Transverse colon (tissue), 4 donors: ENCODE measurements at regions not wholly inside any gene's neighbourhood (a gene's known extent, or its start where the extent isn't known, plus 50 kb on each side); places are given as distances from the start of the nearest gene placed in this dataset.

Source experiments
- DNase-seq: peaks from one replicate; pipeline ENCODE4 v3.0.0-alpha.2; 2019
- H3K27ac ChIP-seq, 4 donors: fragments of 200-600 bp; sonication (generic); 2 replicates each; pipeline ENCODE4 v1.5.1; 2016 to 2018; ENCODE audit warnings: inconsistent platforms in 4 of 4
- H3K27me3 ChIP-seq: fragments of 200-600 bp; sonication (generic); 2 replicates; pipeline ENCODE4 v1.5.1; 2017; ENCODE audit warnings: inconsistent platforms
- H3K36me3 ChIP-seq, 4 donors: fragments of 200-600 bp; sonication (generic); 2 replicates each; pipeline ENCODE4 v1.5.1; 2017 to 2019; ENCODE audit warnings: inconsistent platforms in 4 of 4
- H3K4me1 ChIP-seq, 4 donors: fragments of 200-600 bp; sonication (generic); 2 replicates each; pipeline ENCODE4 v1.5.1; 2017 to 2020; ENCODE audit warnings: inconsistent platforms in 4 of 4
- H3K4me3 ChIP-seq, 4 donors: fragments of 200-600 bp; sonication (generic); 1 replicate in 1 of 4; 2 replicates in 3 of 4; pipeline versions ENCODE4 v1.5.1 to v1.6.1; 2017 to 2019; ENCODE audit warnings: inconsistent platforms in 4 of 4
- H3K9me3 ChIP-seq, 2 donors: fragments of 200-600 bp; sonication (generic); 2 replicates each; pipeline ENCODE4 v1.5.1; 2017 to 2019; ENCODE audit warnings: inconsistent platforms in 2 of 2
- CTCF ChIP-seq, 5 experiments: fragments of 200-600 bp in 3 of 5; fragments of 450-650 bp in 2 of 5; sonication (generic) in 3 of 5; IDR thresholded peaks; 1 replicate in 2 of 5; 2 replicates in 3 of 5; pipeline ENCODE4 v1.5.1; 2016 to 2017; ENCODE audit warnings: antibody characterized with exemption in 5 of 5, inconsistent platforms in 3 of 5, mild to moderate bottlenecking in 2 of 5, moderate library complexity in 1 of 5
- EP300 ChIP-seq: sonication (generic); formaldehyde crosslinking; IDR thresholded peaks from one replicate; pipeline ENCODE4 v1.6.1; 2017; ENCODE audit warnings: antibody characterized with exemption, low read depth
- POLR2A ChIP-seq: fragments of 450-650 bp; IDR thresholded peaks from one replicate; pipeline ENCODE4 v1.6.1; 2016; ENCODE audit warnings: antibody characterized with exemption, mild to moderate bottlenecking, moderate library complexity
- POLR2AphosphoS5 ChIP-seq, 3 donors: sonication (generic); formaldehyde crosslinking; IDR thresholded peaks; one replicate each; pipeline ENCODE4 v1.6.1; 2016; ENCODE audit warnings: antibody characterized with exemption in 3 of 3
- WGBS, 2 donors: methylation state at CpG; one replicate each; pipeline ENCODE4 v1.1.5; 2018; ENCODE audit warnings: low coverage in 1 of 2; 5-methylcytosine and 5-hydroxymethylcytosine counted together
- in situ Hi-C, 4 donors: fragments of 200-750 bp; cut with MboI; loops; one replicate each; pipeline versions ENCODE4 v1.15.0 to v1.15.1; 2017; ENCODE audit warnings: low sequenced_read_pairs in 3 of 4, low pct_ligation_motif_present in 1 of 4, low pct_unique_long_range_greater_than_20kb in 1 of 4
- intact Hi-C: fragments of 100-400 bp; cut with DNase I; formaldehyde crosslinking; loops from one replicate; pipeline ENCODE4 v1.15.1; 2023; ENCODE audit warnings: low total_unique reads

DNA sequence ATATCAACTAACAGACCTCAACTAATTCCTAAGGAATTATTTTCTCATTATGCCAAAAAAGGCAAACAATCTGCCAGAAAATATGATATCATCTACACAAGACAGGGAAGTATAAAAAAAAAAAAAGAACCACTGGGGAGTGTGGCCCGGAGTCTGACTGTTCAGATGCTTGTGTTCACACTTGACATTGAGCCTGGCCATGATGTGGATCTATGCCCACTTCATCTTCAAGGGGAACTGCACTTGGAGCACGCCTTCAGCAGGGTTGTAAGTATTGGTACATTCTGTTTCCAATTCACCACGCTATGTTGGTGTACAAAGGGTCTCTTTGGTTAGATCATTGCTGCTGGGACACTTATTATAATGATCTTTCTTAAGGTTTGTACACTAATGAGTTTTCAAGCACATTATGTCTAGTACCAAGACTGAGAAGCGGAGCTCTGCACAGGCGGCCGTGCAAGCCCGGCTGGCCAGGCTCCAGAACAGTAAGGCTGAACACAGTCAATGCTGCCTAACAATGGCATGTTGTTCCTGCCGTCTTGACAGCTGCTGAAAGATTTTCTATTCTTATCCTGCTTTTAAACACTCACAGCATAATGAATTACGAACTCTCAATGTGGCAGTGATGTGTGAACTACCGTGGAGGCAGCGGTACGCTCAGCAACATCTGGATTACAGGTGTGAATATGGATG, 788.4 kb upstream of the SOX11 start:
- no peaks in the 10 kb centered on the region for H3K36me3 ChIP-seq
- no peak overlapping the region for H3K27ac ChIP-seq
- no peak overlapping the region for H3K4me3 ChIP-seq
- no peaks in the 10 kb centered on the region for H3K4me1 ChIP-seq
- TF ChIP-seq POLR2A (no peak), POLR2AphosphoS5 (IDR thresholded peaks at IDR 0.05) (no peak), EP300 (no peak), CTCF (IDR thresholded peaks at IDR 0.05) (no peak)
- no peaks in the 10 kb centered on the region for H3K9me3 ChIP-seq
- in situ Hi-C loops (no loop called here), intact Hi-C loops (loop anchor here (10.0 kb wide), 1 partner anchor 239 kb away; no protein-coding TSS in a partner anchor)
- DNase-seq = no peak
- 67 to 71% methylated on average over 1 to 12 of the region's 12 CpGs for WGBS, 2 donors
- no peaks in the 10 kb centered on the region for H3K27me3 ChIP-seq

DNA sequence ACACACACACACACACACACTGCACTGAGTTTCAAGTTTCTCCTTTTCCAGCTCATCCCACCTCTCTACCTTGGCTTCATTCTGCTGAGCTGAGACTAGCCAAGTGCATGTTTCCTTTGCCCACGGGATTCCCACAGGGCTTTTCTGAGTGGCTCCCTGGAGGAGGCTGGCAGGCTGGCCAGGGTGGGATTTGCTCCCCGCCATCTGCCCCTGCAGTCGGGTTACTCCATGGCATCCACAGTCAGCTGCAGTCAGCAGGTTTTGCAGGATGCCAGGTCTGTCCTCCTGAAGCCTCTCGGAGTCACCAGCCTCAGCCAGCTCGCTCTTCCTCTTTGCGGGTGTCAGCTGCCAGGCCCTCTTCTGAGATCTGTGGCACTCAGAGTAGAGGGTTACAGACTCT, 783.7 kb upstream of the SOX11 start:
- no peak overlapping the region for H3K27ac ChIP-seq
- no peaks in the 10 kb centered on the region for H3K36me3 ChIP-seq
- 81 to 100% methylated on average over 1 to 6 of the region's 6 CpGs for WGBS, 2 donors
- no peak overlapping the region for H3K4me3 ChIP-seq
- H3K27me3 ChIP-seq = no peaks in the 10 kb centered on the region
- no peak for DNase-seq
- in situ Hi-C loops (no loop called here), intact Hi-C loops (loop anchor here (10.0 kb wide), 1 partner anchor 244 kb away; no protein-coding TSS in a partner anchor)
- TF ChIP-seq POLR2AphosphoS5 (IDR thresholded peaks at IDR 0.05) (no peak), CTCF (IDR thresholded peaks at IDR 0.05) (no peak), POLR2A (no peak), EP300 (no peak)
- H3K4me1 ChIP-seq = no peaks in the 10 kb centered on the region
- no peaks in the 10 kb centered on the region for H3K9me3 ChIP-seq

DNA sequence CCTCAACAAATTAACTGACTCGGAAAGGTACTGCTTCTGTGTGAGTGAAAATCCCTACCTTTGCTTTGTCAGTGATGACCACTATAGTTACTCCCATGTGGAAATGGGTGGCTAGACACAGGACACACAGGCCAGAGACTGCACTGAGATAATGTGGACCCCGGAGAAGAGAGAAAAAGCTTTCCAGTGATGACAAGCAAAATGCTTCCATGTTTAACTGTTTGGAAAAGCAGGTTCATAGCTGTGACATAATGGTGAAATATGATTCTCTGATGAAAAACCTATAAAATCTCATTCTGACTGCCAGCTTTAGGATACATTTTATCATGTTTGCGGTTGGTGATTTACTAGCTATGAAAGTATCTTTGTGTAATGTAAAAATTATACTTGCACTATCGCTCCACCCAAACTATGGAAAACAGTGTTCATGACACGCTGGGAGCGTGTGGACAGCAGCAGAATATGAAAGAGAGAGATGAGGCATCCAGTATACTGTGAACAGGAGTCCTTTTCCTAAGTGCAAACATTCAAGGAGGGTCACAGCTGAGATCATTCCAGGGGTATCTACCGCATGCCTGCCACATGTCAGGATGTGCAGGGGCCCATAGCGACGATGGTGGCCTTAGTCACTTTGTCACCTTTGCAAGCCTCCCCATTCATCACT, 782.7 kb upstream of the SOX11 start:
- Histone ChIP-seq H3K36me3 (no peaks in the 10 kb centered on the region), H3K4me1 (no peaks in the 10 kb centered on the region), H3K4me3 (no peak overlapping the region), H3K27ac (no peak overlapping the region), H3K27me3 (no peaks in the 10 kb centered on the region), H3K9me3 (no peaks in the 10 kb centered on the region)
- TF ChIP-seq POLR2AphosphoS5 (IDR thresholded peaks at IDR 0.05) (no peak), EP300 (no peak), POLR2A (no peak), CTCF (IDR thresholded peaks at IDR 0.05) (no peak)
- intact Hi-C loops = loop anchor here (10.0 kb wide), 1 partner anchor 245 kb away; no protein-coding TSS in a partner anchor
- DNase-seq = no peak
- 73 to 85% methylated on average over 6 to 9 of the region's 9 CpGs for WGBS, 2 donors
- in situ Hi-C loops = no loop called here

DNA sequence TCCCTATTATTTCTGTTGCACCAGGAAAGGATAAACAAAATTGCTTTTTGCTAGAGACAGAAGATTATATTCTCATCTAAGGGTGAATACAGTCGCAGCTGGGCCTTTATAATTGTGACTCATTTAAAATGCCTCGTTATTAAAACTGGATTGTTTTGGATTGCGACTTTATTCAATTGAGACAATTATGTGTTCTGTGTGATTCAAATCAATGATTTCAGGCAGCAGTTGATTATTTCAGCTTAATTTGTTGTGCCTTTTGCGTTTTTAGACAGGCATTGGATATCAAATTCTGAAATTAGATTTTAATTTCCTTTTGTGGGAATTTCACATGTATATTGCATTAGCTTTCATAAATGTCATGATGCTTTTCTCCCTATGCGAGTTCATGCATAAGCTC, 778.1 kb upstream of the SOX11 start:
- intact Hi-C loops (no loop called here), in situ Hi-C loops (no loop called here)
- Histone ChIP-seq H3K4me3 (no peak overlapping the region), H3K9me3 (no peaks in the 10 kb centered on the region), H3K27ac (no peak overlapping the region), H3K36me3 (no peaks in the 10 kb centered on the region), H3K4me1 (no peaks in the 10 kb centered on the region), H3K27me3 (no peaks in the 10 kb centered on the region)
- WGBS, 2 donors = 74 to 88% methylated on average over 5 of the region's 5 CpGs
- no peak for DNase-seq
- TF ChIP-seq EP300 (no peak), CTCF (IDR thresholded peaks at IDR 0.05) (no peak), POLR2A (no peak), POLR2AphosphoS5 (IDR thresholded peaks at IDR 0.05) (no peak)
